ENCODE measurements at regions not wholly inside any gene's neighbourhood (a gene's known extent, or its start where the extent isn't known, plus 50 kb on each side); places are given as distances from the start of the nearest gene placed in this dataset.
"Not testable (repeated sequence)": the region's sequence is repeated elsewhere in the genome, so short reads cannot be mapped to it uniquely, and the experiment has no call there.

DNA sequence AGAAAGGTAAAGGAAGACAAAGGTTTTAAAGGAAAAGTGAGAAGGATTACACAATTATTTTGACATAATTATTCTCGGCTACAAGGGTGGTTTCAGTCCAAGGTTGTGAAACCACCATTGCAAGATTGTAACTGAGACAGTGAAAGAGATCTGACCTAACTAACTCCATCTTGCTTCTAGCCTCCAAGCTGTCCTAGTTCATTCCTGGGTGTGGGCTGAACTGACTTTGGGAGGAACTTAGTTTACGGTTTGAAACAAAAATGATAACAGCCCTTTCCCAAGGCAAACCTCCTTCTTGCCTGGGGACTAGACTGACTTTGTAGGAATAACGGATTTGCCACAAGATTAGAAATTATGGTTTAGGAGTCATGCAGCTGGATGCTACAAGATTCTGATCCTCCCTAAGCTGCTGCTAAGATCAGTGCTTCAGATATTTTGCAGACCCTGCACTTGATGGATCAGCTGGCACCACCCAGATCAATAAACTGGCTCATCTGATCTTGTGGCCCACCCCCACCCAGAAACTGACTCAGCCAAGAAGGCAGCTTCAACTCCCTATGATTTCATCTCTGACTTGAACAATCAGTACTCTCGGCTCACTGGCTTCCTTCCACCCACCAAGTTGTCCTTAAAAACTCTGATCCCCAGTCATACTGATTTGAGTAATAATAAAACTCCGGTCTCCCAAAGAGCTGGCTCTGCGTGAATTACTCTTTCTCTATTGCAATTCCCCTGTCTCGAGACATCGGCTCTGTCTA, 57.7 kb upstream of the AADACL2 start:
- intact Hi-C loops (cut with DNase I), result no loop called here
- DNase-seq (ENCODE audit: low spot score), result no peak

DNA sequence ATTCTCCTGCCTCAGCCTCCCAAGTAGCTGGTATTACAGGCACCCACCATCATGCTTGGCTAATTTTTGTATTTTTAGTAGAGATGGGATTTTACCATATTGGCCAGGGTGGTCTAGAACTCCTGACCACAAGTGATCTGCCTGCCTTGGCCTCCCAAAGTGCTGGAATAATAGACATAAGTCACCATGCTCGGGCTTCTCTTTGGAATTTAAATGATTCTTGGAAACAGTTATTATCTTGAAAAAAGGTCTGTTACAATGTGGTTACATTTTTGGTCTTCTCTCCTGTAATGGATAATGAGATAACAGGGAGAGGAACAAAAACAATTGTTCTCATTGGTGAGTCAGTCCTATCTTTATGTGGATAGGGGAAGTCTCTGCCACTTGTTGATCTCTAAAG, 59.8 kb upstream of the AADACL2 start:
- no peak for DNase-seq (ENCODE audit: low spot score)
- intact Hi-C loops (cut with DNase I), result no loop called here

DNA sequence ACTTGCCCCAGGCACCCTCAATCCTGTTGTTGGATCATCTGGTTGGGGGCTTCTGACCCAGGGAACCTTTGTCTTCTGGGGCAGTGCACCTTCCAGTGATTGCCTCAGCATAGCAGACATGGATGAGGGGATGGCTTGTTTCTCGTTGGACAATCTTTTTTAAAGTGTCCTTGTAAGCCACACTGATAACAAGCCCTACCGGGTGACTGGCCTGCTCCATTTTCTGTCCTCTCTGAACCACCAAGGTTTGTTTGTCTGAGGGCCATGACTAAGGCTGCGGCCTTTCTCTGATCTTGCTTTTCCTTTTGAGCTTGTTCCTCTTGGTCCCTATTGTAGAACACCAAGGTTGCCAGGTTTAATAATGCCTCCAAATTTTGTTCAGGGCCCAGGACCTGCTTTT, 66.0 kb upstream of the AADACL2 start:
- intact Hi-C loops (cut with DNase I); DNase-seq (ENCODE audit: low spot score): not testable (repeated sequence)

DNA sequence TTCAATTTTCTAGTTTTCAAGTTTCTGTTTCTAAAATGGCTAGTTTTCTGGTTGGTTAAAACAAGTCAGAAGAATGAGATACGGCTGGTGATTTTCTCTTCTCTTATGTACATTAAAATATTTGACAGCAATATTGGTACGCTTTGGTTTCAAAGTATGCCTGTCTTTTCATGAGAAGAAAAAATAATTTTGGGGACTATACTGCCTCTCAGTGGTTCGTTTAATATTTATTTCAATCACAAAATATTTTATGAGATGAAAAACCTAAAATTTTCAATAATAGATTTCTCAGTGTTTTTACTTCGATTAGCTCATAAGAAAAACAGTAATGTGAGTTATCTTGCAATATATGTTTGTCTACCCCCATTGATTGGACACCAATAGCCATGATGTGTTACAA, 72.8 kb upstream of the AADACL2 start:
- intact Hi-C loops (cut with DNase I), result no loop called here
- no peak for DNase-seq (ENCODE audit: low spot score)

DNA sequence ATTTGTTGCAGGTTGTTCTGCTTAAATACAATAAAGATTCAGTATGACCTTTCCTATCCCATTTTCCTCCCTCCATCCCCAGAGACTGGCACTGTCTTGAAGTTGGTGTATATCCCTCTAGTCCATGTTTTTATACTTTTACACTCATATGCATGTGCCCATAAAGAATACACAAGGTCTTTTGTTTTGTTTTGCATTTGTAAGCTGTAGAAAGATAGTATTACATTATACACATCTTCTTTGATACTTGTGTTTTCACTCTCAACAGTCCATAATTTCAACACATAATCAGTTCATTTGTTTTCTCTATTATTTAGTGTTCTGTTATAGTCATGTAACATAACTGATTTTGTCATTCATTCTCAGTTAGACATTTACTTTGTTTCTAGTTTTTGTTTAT, 88.7 kb upstream of the AADACL2 start:
- DNase-seq (ENCODE audit: low spot score), result no peak
- intact Hi-C loops (cut with DNase I), result loop anchor here in 1 of 2 donors (10.0 kb wide), 1 partner anchor 180 kb away; the partner anchor contains the start of gene IGSF10

DNA sequence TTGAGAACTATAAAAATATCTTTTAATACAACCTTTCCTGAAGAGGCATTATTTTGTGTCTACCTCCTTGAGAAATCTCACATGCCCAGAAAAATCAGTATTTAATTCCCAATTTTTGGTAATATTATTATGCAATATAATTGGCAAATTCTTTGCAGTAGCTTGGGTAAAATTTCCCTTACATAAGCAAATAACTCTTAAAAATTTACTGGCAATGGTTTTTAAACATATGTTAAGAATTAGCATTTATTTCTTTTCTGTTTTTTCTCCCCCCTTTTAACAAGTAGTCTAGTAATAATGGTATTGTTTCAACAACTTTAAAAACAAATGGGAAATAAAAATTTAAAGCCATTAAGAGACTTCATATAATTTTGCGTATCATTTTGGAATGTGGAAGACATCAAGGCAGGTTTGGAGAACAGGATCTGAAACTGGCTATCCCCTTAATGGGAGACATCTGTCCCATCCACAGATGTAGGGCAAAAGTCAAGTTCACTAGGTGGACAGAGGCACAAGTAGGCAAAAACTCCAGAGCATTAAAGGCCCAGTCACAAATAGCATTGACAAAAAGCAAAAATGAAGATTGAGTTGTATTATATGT, 89.6 kb upstream of the AADACL2 start:
- no peak for DNase-seq (ENCODE audit: low spot score)
- intact Hi-C loops (cut with DNase I), result loop anchor here in 1 of 2 donors (10.0 kb wide), 1 partner anchor 179 kb away; the partner anchor contains the start of gene IGSF10

DNA sequence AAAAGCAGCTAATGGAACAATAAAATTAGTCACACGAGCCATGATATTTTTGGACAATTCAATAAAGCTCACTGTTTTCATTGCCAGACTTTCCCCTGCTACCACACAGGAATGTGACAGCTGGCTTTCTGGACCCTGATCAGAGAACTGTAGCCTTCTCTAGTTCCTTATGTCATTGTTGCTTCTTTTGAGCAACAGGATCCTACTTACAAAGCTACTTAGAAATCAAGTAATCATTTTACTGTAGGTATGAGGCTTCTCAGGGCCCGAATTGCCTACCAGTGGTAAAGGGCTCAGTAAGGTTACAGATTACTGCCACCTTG, 94.3 kb upstream of the AADACL2 start:
- intact Hi-C loops (cut with DNase I), result no loop called here
- DNase-seq (ENCODE audit: low spot score), result no peak

DNA sequence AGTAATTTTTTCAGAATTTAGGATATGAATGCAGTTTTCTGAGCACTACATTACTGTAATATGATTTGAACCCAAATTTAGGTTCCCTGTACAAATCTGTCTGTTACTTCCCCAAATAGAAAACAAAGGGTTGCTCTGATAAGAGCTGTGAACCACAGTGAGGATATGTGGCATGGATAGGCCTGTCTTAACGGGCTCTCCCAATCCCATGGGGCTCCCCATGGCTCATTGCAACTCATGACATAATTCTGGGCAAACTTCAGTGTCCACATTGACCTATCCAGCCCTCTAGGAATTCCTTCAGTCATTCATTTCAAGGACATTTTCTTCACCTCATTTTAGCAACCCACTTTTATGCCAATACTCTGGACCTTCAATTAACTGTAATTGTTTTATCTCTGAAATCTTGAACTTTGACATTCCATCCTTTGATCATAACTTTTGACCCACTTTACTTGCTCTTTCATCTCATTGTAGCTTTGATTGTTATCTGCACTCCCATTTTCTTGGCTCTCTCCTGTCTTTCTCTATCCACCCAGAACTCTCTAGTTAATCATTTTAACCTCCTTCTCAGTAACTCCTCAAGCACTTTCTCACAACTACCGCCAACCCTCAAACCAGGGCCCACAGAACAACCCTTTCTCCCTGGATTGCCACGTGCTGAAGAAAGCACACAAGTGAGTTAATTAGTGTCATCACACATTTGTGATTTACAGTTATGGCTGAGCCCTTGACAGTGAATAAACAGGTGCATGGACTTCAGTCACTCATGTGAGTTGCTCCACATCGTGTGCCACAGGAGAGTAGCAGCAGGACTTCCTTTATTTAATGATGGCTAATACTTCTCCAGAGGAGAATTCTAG, 94.9 kb upstream of the AADACL2 start:
- no peak for DNase-seq (ENCODE audit: low spot score)

DNA sequence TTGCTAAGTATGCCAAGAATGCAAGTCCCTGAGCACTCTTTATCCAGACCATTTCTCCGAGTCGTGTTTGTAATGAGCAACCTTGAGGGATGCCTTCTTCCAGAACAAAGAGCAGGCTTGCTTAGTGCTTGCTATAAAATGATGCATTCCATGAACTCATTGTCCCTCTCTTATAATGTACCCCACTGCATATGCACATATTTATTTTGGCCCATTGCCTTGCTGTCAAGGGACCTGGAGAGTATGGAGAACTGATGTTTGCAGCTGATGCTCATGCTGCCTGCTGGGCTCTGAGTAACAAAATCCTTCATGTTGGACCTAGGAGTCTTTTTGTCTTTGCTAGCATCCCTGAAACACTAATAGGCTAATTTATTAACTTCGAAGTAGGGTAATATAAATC, 97.8 kb upstream of the AADACL2 start:
- DNase-seq (ENCODE audit: low spot score), result no peak
- intact Hi-C loops (cut with DNase I), result no loop called here

More for the DNA sequence above, 94.9 kb upstream of the AADACL2 start:
- intact Hi-C loops (cut with DNase I), result no loop called here

DNA sequence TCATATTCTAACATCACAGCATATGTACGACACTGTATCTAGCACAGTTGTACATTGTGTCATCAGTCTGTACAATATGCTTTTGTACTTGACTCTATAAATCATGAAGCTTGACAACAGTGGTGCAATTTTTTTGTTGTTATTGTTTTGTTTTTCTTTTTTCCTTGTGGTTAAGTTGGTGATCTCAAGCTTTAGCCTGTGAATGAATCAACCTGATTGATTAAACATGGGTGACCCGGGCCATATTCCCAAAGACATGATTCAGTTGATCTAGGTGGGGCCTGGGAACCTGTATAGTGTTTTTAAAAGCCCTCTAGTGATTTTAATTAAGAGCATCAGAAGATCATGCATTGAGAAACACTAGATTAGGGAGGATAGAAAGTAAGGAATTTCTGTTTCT, 101.8 kb upstream of the AADACL2 start:
- no peak for DNase-seq (ENCODE audit: low spot score)
- intact Hi-C loops (cut with DNase I), result no loop called here

DNA sequence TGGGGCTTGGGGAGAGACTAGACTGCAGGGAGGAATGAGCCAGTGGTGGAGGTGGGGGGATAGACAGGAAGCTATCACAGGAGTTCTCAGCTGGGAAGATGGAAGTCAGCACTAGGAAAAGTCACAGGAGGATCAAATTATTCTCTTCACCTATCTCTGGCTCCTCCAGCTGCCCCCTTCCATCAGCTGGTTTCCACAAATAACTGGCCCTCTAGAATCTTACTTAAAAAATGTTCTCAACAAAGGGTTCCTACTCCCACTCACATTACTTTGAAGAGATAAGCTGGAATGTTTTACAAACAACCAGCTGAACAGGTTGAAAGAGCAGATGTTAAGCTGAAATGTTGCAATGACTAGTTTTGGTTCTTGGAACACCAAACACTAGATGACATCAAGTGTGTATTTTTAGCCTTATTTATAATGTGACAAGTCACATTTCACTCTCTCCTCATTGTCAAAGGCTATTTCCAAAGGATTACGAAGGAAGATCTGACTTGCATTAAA, 102.7 kb upstream of the AADACL2 start:
- intact Hi-C loops (cut with DNase I), result no loop called here

DNA sequence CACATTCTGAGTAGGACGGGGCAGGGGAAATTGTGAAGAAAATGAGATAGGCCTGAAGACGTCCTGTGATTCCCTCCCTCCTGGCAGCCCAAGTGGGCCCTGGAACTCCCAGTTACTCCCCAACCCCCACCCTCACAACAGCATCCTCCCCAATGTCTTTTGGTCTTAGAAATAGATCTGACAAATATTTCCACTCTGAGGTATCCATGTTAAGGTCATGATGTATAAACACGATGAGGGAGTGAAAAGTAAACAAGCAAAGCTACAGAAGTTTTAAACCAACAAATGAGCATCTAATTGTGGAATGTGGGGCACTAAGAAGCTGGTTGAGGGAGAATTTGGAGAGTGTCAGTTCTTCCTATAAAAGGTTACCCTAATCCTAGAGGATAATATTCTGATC, 103.7 kb upstream of the AADACL2 start:
- intact Hi-C loops (cut with DNase I), result no loop called here
- DNase-seq (ENCODE audit: low spot score), result no peak

More for the DNA sequence above, 102.7 kb upstream of the AADACL2 start:
- no peak for DNase-seq (ENCODE audit: low spot score)

DNA sequence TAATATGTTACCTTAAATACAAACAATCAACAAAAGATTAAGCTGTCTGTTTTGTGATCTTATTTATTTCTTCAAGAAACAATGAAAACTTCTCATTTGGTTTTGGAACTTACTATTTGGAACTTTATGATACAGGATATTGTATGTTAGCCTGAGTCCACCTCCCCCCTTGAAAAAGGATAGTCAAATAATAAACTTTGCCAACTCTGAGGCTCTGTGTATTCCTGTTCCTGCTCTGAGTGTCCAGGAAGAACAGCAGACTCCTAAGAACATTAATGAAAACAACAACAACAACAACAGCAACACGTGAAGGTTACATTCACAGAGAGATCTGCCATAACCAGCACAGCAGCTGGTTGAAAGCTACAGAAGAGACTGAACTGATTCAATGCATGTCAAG, 108.1 kb upstream of the AADACL2 start:
- no peak for DNase-seq (ENCODE audit: low spot score)
- intact Hi-C loops (cut with DNase I), result no loop called here

DNA sequence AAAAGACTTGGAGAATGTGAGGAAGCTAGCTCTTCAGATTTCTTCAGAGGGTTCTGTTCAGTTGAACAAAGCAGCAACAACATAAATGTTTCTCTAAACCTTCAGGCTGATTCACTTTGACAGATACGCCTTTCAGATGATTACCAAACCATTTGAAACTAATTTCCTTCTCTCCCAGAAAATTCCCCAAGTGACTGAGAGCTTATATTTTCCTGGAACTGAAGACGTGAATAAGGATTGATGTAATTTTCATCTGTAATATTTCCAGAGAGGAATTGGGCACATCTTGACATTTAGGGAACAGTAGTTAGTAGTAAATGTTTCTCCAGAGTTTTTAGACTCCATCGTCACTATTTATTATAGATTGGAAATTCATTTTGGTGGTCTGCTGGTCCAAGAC, 108.6 kb upstream of the AADACL2 start:
- intact Hi-C loops (cut with DNase I), result no loop called here
- DNase-seq (ENCODE audit: low spot score), result no peak

DNA sequence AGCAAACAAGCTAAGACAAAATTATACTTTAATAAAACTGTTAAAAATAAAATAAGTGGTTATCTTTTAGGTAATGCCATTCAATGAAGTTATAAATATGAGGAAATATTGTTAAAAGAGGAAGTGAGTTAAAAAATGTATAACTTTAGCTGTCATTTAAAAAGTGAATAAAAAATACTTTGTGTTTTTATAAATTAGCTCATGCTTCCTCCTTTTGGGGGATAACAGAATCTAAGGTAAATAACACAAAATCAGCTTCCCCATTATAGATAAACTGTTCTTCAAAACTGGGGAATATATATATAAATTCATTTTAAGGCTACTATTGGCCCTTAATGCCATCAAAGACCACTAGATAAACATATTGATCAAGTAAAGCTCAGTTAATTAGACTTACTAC, 113.7 kb upstream of the AADACL2 start:
- no peak for DNase-seq (ENCODE audit: low spot score)
- intact Hi-C loops (cut with DNase I), result no loop called here

DNA sequence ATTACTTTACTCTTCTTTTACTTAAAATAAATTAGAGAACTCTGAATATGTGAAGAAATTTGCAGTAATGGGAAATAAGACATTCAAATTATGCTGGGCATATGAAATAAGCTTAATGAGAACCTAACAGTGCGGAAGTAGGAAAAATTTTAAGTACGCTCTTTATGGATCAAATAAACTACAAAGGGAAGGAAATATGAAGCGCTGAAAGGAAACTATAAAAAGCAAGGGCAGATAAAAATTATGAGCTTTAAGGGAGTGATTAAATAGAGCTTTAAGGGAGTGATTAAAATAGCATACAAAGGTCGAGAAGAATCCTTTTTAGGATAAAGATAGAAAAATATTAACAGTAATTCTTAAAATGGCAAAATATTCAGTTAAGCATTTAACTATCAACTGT, 118.3 kb upstream of the AADACL2 start:
- DNase-seq (ENCODE audit: low spot score), result no peak
- intact Hi-C loops (cut with DNase I), result no loop called here

DNA sequence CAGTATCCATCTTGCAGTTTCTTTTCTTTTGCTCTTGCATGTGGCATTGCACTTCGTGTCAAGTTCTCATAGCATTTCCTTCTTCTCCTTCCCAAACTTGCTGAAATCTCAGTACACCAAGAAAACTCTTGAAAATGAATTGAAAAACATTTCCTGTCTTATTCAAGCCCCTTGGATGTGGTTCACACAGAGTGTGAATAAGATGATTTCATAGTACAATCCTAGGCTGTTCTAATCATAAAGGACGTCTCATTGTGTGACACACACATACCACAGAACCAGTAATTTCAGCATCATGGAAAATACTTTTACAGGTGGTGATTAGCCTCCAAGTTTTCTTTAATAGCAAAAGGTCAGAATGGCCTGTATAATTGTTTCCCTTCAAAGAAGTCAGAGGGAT, 121.6 kb upstream of the AADACL2 start:
- DNase-seq (ENCODE audit: low spot score), result no peak
- intact Hi-C loops (cut with DNase I), result no loop called here

DNA sequence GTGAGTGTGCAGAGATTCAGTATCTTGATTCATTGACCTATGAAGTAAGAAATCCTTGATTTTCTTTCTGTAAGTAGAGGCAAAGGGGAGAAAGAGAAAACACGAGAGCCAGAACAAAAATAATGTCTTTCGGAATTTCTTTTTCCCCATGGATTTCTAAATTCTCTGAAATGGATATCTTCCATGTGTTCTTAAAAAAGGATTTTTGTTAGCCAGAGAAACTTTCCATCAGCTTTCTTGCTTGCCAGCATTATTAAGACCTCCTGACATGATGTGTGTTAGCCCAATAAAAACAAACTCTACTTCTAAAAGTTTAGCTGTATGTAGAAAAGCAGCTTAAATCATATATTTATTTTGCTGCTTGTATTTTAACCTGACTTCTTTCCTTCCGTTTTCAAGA, 122.3 kb upstream of the AADACL2 start:
- no peak for DNase-seq (ENCODE audit: low spot score)
- intact Hi-C loops (cut with DNase I), result no loop called here

DNA sequence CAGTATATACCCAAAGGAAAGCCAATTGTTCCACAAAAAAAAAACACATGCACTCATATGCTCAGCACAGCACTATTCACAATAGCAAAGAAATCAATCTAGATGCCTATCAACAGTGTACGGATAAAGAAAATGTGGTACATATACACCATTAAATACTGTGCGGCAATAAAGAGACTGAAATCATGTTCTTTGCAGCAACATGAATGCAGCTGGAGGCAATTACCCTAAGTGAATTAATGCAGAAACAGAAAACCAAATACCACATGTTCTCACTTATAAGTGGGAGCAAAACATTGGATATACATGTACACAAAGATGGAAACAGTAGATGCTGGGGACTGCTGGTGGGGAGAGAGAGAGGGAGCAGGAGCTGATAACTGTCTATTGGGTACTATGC, 124.2 kb upstream of the AADACL2 start:
- no peak for DNase-seq (ENCODE audit: low spot score)
- intact Hi-C loops (cut with DNase I), result no loop called here

DNA sequence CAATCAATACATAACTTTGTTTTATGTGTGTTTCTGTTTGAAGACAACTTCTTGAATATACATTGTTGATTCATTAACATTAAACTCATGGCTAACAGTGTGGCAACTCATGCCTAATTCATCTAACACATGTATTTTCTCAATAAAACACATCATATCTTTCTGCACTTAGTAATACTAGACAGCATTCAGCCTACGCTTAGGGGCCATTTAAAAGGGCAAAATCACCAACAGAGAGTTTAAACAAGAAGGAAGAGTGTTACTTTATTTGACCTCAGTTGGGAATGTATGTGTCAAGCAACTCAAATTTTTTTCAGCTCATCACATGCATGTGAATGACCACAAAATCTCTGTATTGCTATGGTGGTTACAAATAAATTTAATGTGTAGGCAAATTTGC, 128.8 kb upstream of the AADACL2 start:
- intact Hi-C loops (cut with DNase I), result no loop called here
- DNase-seq (ENCODE audit: low spot score), result no peak

Data from posterior vena cava (tissue), 2 donors.